Left ventricle myocardium inferior (tissue), 1 donor: ENCODE measurements at regions not wholly inside any gene's neighbourhood (a gene's known extent, or its start where the extent isn't known, plus 50 kb on each side); places are given as distances from the start of the nearest gene placed in this dataset.

Experiments used
- DNase-seq: peaks from one replicate; pipeline ENCODE4 v3.0.0-alpha.2; 2020
- H3K27ac ChIP-seq: fragments of 200-600 bp; replicated peaks from 2 replicates; pipeline ENCODE4 v1.8.0; 2021
- H3K27me3 ChIP-seq: fragments of 200-600 bp; 2 replicates; pipeline ENCODE4 v1.8.0; 2021; ENCODE audit warnings: low read depth
- H3K36me3 ChIP-seq: fragments of 200-600 bp; 2 replicates; pipeline ENCODE4 v1.8.0; 2021
- H3K4me1 ChIP-seq: fragments of 200-600 bp; 2 replicates; pipeline ENCODE4 v1.8.0; 2021
- H3K4me3 ChIP-seq: fragments of 200-600 bp; 2 replicates; pipeline ENCODE4 v1.8.0; 2021; ENCODE audit warnings: mild to moderate bottlenecking, moderate library complexity
- H3K9me3 ChIP-seq: fragments of 200-600 bp; replicated peaks from 2 replicates; pipeline ENCODE4 v1.8.0; 2021
- CTCF ChIP-seq: fragments of 200-600 bp; IDR thresholded peaks from 2 replicates; pipeline ENCODE4 v1.8.0; 2021; ENCODE audit warnings: antibody characterized with exemption, mild to moderate bottlenecking, borderline replicate concordance
- intact Hi-C: fragments of 100-400 bp; cut with micrococcal nuclease; formaldehyde crosslinking; loops from one replicate; pipeline ENCODE4 v1.11.0; 2022
- donor health status: DM: no; HTN: yes; CAD: no; lungs with severe emphysema.

- peaks cover 14% of the 10 kb centered on the region for H3K4me1 ChIP-seq
- H3K27me3 ChIP-seq, result peaks cover 11% of the 10 kb centered on the region
- intact Hi-C loops, result no loop called here
- no peaks in the 10 kb centered on the region for H3K9me3 ChIP-seq
- TF ChIP-seq CTCF, result no peak
- H3K27ac ChIP-seq, result no peak overlapping the region
- peak; percentile 8 for DNase-seq
- no peaks in the 10 kb centered on the region for H3K36me3 ChIP-seq
- H3K4me3 ChIP-seq, result no peak overlapping the region
These were observed 205.1 kb downstream of the DLL1 start for GRCh38 chr6:170085475-170086401.

- Histone ChIP-seq H3K36me3 (no peaks in the 10 kb centered on the region), H3K4me1 (peaks cover 7% of the 10 kb centered on the region), H3K4me3 (no peak overlapping the region), H3K27ac (no peak overlapping the region), H3K27me3 (peaks cover 16% of the 10 kb centered on the region), H3K9me3 (no peaks in the 10 kb centered on the region)
- TF ChIP-seq CTCF, result no peak
- DNase-seq, result peak; percentile 6
- intact Hi-C loops, result no loop called here
These were observed 206.6 kb downstream of the DLL1 start for GRCh38 chr6:170084166-170084730.

- Histone ChIP-seq H3K9me3 (no peaks in the 10 kb centered on the region), H3K4me1 (no peaks in the 10 kb centered on the region), H3K27ac (no peak overlapping the region), H3K4me3 (no peak overlapping the region), H3K27me3 (peaks cover 16% of the 10 kb centered on the region), H3K36me3 (no peaks in the 10 kb centered on the region)
- peak; percentile 6 for DNase-seq
- TF ChIP-seq CTCF, result no peak
- intact Hi-C loops, result no loop called here
These were observed 207.4 kb downstream of the DLL1 start for GRCh38 chr6:170083236-170084051.

GRCh38 chr6:170082531-170083187 lies 208.2 kb downstream of the DLL1 start:
- DNase-seq, result peak; percentile 4
- intact Hi-C loops, result no loop called here

More at GRCh38 chr6:170082531-170083187, 208.2 kb downstream of the DLL1 start:
- Histone ChIP-seq H3K4me1 (no peaks in the 10 kb centered on the region), H3K36me3 (no peaks in the 10 kb centered on the region), H3K9me3 (no peaks in the 10 kb centered on the region), H3K4me3 (no peak overlapping the region), H3K27me3 (peaks cover 16% of the 10 kb centered on the region), H3K27ac (no peak overlapping the region)
- TF ChIP-seq CTCF, result no peak
